ENCODE measurements at regions not wholly inside any gene's neighbourhood (a gene's known extent, or its start where the extent isn't known, plus 50 kb on each side); places are given as distances from the start of the nearest gene placed in this dataset.

DNA sequence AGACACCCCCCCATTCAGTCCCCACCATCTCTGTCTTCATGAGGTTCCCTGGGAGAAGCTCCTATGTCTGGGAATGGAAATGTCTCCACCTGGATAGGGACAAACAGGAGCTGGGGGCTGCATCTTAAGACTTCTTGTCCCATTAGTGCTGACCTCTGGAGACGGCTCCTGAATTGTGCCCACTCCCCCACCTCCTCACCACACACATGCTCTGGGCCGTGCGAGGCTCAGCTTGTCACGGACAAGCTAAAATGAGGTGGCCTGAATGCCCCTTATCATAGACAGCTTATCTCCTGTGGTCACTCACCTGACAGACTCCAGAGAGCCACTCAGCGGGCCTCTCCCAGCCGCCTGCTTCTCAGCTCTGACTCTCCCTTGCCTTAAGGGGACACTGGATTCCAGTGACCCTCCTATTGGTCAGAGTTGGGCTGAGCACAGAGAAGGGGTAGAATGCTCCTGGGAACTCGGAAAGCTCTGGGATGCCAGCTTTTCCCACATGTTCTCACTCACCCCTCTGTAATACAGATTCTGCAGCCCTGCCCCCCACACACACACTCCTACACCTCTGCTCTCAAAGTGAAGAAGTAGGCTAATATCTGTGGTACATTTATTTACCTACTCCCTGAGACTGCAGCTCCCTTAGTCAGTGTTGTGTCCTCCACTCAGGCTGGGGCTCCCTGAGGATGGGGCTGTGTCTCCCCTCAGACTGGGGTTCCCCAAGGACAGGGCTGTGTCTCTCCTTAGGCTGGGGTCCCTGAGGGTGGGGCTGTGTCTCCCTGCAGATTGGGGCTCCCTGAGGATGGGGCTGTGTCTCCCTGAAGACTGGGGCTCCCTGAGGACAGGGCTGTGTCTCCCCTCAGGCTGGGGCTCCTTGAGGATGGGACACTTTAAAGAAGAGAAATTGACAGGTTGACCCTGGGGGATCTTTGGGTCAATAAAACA is 167.5 kb downstream of the VEGFA start (continued):
- TF ChIP-seq, protein P1, sequence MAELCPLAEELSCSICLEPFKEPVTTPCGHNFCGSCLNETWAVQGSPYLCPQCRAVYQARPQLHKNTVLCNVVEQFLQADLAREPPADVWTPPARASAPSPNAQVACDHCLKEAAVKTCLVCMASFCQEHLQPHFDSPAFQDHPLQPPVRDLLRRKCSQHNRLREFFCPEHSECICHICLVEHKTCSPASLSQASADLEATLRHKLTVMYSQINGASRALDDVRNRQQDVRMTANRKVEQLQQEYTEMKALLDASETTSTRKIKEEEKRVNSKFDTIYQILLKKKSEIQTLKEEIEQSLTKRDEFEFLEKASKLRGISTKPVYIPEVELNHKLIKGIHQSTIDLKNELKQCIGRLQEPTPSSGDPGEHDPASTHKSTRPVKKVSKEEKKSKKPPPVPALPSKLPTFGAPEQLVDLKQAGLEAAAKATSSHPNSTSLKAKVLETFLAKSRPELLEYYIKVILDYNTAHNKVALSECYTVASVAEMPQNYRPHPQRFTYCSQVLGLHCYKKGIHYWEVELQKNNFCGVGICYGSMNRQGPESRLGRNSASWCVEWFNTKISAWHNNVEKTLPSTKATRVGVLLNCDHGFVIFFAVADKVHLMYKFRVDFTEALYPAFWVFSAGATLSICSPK (IDR thresholded peaks at IDR 0.05; ENCODE audit: borderline replicate concordance) = no peak
- TF ChIP-seq, protein P2, sequence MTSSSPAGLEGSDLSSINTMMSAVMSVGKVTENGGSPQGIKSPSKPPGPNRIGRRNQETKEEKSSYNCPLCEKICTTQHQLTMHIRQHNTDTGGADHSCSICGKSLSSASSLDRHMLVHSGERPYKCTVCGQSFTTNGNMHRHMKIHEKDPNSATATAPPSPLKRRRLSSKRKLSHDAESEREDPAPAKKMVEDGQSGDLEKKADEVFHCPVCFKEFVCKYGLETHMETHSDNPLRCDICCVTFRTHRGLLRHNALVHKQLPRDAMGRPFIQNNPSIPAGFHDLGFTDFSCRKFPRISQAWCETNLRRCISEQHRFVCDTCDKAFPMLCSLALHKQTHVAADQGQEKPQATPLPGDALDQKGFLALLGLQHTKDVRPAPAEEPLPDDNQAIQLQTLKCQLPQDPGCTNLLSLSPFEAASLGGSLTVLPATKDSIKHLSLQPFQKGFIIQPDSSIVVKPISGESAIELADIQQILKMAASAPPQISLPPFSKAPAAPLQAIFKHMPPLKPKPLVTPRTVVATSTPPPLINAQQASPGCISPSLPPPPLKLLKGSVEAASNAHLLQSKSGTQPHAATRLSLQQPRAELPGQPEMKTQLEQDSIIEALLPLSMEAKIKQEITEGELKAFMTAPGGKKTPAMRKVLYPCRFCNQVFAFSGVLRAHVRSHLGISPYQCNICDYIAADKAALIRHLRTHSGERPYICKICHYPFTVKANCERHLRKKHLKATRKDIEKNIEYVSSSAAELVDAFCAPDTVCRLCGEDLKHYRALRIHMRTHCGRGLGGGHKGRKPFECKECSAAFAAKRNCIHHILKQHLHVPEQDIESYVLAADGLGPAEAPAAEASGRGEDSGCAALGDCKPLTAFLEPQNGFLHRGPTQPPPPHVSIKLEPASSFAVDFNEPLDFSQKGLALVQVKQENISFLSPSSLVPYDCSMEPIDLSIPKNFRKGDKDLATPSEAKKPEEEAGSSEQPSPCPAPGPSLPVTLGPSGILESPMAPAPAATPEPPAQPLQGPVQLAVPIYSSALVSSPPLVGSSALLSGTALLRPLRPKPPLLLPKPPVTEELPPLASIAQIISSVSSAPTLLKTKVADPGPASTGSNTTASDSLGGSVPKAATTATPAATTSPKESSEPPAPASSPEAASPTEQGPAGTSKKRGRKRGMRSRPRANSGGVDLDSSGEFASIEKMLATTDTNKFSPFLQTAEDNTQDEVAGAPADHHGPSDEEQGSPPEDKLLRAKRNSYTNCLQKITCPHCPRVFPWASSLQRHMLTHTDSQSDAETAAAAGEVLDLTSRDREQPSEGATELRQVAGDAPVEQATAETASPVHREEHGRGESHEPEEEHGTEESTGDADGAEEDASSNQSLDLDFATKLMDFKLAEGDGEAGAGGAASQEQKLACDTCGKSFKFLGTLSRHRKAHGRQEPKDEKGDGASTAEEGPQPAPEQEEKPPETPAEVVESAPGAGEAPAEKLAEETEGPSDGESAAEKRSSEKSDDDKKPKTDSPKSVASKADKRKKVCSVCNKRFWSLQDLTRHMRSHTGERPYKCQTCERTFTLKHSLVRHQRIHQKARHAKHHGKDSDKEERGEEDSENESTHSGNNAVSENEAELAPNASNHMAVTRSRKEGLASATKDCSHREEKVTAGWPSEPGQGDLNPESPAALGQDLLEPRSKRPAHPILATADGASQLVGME (CRISPR knock-in tag; IDR thresholded peaks at IDR 0.05) = peak; percentile 69; the same call in 1 of the 2 replicates
- TF ChIP-seq, protein P3, sequence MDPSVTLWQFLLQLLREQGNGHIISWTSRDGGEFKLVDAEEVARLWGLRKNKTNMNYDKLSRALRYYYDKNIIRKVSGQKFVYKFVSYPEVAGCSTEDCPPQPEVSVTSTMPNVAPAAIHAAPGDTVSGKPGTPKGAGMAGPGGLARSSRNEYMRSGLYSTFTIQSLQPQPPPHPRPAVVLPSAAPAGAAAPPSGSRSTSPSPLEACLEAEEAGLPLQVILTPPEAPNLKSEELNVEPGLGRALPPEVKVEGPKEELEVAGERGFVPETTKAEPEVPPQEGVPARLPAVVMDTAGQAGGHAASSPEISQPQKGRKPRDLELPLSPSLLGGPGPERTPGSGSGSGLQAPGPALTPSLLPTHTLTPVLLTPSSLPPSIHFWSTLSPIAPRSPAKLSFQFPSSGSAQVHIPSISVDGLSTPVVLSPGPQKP (CRISPR knock-in tag; IDR thresholded peaks at IDR 0.05) = no peak
- peak; percentile 50; the same call in 1 of the 2 replicates for TF ChIP-seq TEAD4 (IDR thresholded peaks at IDR 0.05; ENCODE audit: low read length)
- no peak for TF ChIP-seq TEAD4 (CRISPR knock-in tag; IDR thresholded peaks at IDR 0.05; ENCODE audit: borderline replicate concordance)
- no peak for TF ChIP-seq HDAC3 (IDR thresholded peaks at IDR 0.05; ENCODE audit: borderline replicate concordance, partially characterized antibody)
- no peak for TF ChIP-seq ZNF696 (CRISPR knock-in tag; conservative IDR thresholded peaks at IDR 0.05)
- TF ChIP-seq ZNF140 (CRISPR knock-in tag; IDR thresholded peaks at IDR 0.05) = no peak
- no peak for TF ChIP-seq KAT7 (CRISPR knock-in tag; IDR thresholded peaks at IDR 0.05; ENCODE audit: borderline replicate concordance)
- TF ChIP-seq, protein P4, sequence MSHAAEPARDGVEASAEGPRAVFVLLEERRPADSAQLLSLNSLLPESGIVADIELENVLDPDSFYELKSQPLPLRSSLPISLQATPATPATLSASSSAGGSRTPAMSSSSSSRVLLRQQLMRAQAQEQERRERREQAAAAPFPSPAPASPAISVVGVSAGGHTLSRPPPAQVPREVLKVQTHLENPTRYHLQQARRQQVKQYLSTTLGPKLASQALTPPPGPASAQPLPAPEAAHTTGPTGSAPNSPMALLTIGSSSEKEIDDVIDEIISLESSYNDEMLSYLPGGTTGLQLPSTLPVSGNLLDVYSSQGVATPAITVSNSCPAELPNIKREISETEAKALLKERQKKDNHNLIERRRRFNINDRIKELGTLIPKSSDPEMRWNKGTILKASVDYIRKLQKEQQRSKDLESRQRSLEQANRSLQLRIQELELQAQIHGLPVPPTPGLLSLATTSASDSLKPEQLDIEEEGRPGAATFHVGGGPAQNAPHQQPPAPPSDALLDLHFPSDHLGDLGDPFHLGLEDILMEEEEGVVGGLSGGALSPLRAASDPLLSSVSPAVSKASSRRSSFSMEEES (CRISPR knock-in tag; IDR thresholded peaks at IDR 0.05) = 0 out of 2 replicates have a peak, but pooled peaks have one; percentile 15
- no peak for TF ChIP-seq ZNF133 (CRISPR knock-in tag; IDR thresholded peaks at IDR 0.05)
- no peak for TF ChIP-seq RBM14 (IDR thresholded peaks at IDR 0.05; ENCODE audit: borderline replicate concordance, insufficient read depth, low read depth, low read length)
- TF ChIP-seq, protein P5, sequence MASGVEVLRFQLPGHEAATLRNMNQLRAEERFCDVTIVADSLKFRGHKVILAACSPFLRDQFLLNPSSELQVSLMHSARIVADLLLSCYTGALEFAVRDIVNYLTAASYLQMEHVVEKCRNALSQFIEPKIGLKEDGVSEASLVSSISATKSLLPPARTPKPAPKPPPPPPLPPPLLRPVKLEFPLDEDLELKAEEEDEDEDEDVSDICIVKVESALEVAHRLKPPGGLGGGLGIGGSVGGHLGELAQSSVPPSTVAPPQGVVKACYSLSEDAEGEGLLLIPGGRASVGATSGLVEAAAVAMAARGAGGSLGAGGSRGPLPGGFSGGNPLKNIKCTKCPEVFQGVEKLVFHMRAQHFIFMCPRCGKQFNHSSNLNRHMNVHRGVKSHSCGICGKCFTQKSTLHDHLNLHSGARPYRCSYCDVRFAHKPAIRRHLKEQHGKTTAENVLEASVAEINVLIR (CRISPR knock-in tag; IDR thresholded peaks at IDR 0.05) = no peak
- TF ChIP-seq RBM22 (IDR thresholded peaks at IDR 0.05; ENCODE audit: low read depth, low read length, poor library complexity, severe bottlenecking) = no peak
- TF ChIP-seq TRIM28 (IDR thresholded peaks at IDR 0.05) = 0 out of 2 replicates have a peak, but pooled peaks have one; percentile 18

Measured in K562 (cell line).